HG03025 (cell line): ENCODE measurements at regions not wholly inside any gene's neighbourhood (a gene's known extent, or its start where the extent isn't known, plus 50 kb on each side); places are given as distances from the start of the nearest gene placed in this dataset.

Experiments
- ATAC-seq: cut with Tn5 transposase; IDR thresholded peaks from one replicate; pipeline ENCODE4 v1.9.1; 2021; ENCODE audit warnings: mild to moderate bottlenecking, moderate library complexity; ENCODE audit not compliant: unreplicated experiment, low FRiP score

GRCh38 chr11:35076201-35077100 is 62.5 kb upstream of the CD44 start:
- no peak for ATAC-seq

GRCh38 chr11:35077709-35078469 is 61.1 kb upstream of the CD44 start:
- peak; percentile 37 for ATAC-seq

GRCh38 chr11:35078470-35078735 is 60.6 kb upstream of the CD44 start:
- ATAC-seq, result no peak

GRCh38 chr11:35079611-35080010 is 59.4 kb upstream of the CD44 start:
- ATAC-seq, result no peak

- peak; percentile 78 for ATAC-seq
Measured at GRCh38 chr11:35082321-35083180, 56.4 kb upstream of the CD44 start.

GRCh38 chr11:35083181-35083430 is 55.9 kb upstream of the CD44 start:
- no peak for ATAC-seq

- peak; percentile 38 for ATAC-seq
Measured at GRCh38 chr11:35083431-35084238, 55.3 kb upstream of the CD44 start.

GRCh38 chr11:35084817-35085440 is 54.0 kb upstream of the CD44 start:
- ATAC-seq, result no peak

GRCh38 chr11:35085531-35086165 is 53.3 kb upstream of the CD44 start:
- ATAC-seq, result no peak

- no peak for ATAC-seq
Measured at GRCh38 chr11:35087648-35088047, 51.3 kb upstream of the CD44 start.

GRCh38 chr11:35088226-35088625 is 50.7 kb upstream of the CD44 start:
- no peak for ATAC-seq

- no peak for ATAC-seq
Measured at GRCh38 chr11:35088676-35089075, 50.3 kb upstream of the CD44 start.
